ENCODE measurements at regions not wholly inside any gene's neighbourhood (a gene's known extent, or its start where the extent isn't known, plus 50 kb on each side); places are given as distances from the start of the nearest gene placed in this dataset.

GRCh38 chr9:80883826-80884579 lies 805.3 kb downstream of the TLE1 start:
- no peak for DNase-seq

DNA sequence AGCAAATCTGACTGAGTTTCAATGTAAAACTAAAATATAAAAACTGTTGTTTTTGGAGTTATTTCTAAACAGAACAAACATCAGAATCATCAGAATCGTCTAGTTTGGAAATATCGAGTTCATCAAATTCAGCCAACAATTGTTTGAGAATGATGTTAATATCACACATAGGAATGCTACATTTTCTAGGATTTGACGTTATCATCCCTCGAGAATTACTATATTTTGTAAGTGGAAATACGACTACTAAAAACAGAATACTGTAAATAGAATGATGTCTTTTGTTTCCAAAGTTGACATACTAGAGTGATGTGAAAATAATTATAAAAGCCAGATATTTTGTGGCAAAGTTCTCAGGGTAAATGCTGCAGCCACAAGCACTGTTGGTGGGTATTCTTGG lies 805.9 kb downstream of the TLE1 start:
- DNase-seq: no peak

GRCh38 chr9:80881940-80882339 lies 807.4 kb downstream of the TLE1 start:
- DNase-seq: no peak

DNA sequence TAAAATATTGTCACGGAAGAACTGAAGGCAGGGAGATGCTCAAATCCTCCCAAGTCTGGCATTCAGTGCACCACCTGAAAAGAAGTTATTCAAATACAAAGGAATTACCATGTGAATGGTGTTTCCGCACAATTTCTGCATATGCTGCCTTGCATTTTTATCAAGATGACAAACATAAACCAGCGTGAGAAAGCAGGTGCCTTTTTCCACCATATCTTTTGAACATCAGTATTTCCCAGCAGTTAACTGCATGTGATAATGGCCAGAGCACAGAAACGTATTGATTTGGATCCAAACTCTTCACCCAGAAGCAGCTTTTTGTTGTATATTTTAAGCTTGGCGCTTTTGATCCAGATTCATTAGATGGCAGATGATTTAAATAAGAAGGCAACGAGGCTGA lies 808.0 kb downstream of the TLE1 start:
- no peak for DNase-seq

DNA sequence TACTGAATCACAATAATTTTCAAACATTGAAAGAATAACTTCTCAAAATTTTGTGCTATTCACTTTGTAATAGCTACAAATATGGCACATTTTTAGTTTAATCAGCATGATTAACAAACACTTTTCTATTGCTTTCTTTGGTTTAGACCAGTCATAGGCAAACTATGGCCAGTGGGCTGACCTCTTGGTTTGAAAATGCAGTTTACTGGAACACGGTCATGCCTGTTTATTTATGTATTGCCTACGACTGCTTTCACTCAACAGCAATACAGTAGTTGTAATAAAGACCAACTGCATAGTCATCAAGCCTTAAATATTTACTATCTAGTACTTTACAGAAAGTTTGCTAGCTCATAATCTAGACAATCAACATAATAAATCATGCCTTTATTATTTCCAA lies 810.8 kb downstream of the TLE1 start:
- no peak for DNase-seq

- DNase-seq: no peak
These were observed 813.4 kb downstream of the TLE1 start for GRCh38 chr9:80875947-80876346.

DNA sequence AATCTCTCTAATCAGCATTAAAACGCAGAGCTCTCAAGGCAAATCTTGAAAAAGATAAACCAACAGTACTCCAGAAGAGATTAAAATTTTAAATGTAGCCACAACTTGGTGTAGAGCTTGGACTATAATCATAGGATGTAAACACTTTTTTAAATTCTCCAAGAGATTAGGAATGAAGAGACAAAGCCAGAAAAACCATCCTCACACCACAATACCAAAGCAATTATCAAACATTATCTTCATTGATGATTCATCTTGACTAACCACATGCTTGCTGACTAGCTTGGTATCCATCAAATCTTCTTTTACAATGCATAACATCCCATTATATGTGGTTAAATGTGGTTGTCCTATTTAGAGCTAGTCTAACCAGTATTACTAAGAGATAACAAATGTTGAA lies 815.1 kb downstream of the TLE1 start:
- no peak for DNase-seq

GRCh38 chr9:80873861-80874260 lies 815.5 kb downstream of the TLE1 start:
- DNase-seq: no peak

DNA sequence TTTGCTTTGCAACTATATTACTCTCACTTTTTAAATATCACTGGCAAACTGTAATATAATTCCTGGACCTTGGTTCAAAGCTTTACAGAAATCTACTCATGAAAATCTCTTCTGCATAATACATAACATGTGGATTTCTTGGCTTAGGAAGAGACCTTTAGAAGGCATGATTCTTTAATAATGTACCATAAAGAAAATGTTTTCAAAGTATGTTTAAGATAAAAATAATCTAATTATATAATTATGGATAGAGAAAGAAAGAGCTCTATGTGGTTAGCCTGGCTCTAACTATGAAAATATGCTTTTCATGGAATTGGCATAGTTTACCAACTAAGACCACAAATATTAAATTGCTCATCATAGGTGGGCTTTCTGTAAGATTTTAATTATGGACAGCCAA lies 817.8 kb downstream of the TLE1 start:
- no peak for DNase-seq

- DNase-seq: no peak
These were observed 821.6 kb downstream of the TLE1 start for GRCh38 chr9:80867731-80868130.

DNA sequence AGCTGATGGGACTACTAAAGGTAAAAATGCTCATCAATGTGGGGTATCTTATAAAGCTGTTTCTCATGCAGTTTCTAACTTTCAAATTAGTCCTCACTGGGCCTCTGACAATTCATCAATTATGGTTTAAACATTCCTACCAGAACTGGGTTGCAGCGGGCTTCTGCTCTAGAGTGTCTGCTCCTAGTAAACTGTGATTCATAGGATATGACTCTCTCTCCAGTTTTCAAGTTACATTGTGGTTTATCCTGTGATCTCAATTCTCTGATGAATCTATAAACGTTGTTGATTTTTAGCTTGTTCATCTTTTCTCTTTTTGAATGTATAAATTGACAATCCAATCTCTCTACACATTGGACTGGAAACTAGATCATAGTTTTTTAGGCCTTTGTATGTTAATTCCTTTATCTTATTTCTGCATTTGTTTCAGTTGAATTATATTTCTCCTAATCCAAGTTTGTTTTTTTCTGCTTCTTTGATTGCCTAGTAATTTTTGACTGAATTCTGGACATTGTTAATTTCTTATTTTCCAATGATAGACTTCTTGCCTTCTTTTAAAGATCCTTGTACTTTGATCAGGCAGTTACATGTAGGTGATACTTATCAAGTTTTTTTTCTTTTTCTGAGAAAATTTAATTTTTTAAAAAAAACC lies 822.6 kb downstream of the TLE1 start:
- no peak for DNase-seq

GRCh38 chr9:80866121-80866520 lies 823.2 kb downstream of the TLE1 start:
- DNase-seq: no peak

GRCh38 chr9:80843028-80843427 lies 846.3 kb downstream of the TLE1 start:
- no peak for DNase-seq

DNA sequence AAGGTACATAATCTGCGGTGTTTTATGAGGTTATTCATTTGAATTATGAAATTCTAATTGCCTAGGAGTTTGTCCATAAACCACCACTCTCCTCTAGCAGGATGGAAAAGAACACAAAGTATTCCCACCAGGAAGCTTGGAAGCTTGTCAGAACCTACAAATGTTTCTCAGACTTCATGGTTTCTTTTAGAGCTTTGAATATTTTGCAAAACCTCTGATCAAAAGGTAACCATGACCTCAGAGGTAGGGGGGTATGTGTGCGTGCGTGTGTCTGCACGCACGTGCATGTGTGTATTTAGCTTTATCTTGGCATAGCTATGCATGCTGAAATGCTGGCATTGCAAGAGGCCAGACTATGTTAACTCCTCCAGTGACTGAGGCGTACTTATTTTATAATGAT lies 847.0 kb downstream of the TLE1 start:
- no peak for DNase-seq

DNA sequence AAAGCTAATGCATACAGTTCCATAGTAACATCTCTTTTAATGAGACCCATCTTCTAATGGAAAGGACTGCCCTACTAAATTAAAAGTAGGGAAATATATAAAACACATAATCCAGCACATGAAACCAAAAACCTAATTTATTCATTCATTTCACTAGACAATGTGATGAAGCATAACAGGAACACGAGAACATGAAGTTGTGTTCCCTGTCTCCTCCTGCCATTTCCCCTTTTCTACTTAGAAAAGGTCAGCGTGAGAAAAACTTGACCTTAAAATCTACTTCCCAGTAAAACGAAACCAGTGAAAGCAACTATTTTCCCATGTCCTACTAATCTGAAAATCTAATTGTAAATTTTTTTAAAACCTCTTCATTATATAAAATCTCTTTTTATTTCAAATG lies 847.5 kb downstream of the TLE1 start:
- no peak for DNase-seq

DNA sequence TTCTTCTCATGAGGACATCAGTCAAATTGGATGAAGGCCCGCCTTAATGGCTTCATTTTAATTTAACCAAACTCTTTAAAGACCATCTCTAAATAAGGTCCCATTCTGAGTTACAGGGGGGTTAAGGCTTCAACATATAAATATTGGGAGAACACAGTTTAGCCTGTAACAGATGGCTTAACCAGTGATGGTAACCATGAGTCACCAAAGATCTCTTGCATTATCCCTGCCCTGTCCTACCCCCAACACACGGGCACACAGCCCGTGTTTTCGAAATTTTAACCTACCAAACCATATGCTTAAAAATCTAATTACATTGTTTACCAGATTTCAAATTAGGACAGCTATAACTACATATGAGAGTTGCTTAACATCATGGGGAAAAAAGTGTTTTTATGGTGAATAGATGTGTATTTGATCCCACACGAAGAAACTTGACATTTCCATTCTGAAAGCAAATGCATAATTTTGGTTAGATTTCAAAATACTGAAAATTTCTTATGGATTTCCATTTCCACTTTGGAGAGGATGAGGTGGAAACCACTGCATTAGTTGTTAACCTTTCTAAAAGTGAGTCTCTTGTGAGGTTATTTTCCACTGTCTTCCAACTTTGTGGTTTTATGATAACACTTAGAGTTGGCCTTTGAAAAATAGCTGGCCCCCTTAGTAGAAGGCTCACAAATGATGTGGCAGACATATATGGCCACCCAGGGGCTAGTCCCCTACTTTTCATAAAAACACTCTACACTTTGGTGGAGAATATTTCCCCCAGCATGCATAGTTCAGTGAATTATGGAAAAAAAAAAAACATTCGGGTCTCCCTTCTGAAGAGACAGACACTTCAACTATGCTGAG lies 849.3 kb downstream of the TLE1 start:
- no peak for DNase-seq

DNA sequence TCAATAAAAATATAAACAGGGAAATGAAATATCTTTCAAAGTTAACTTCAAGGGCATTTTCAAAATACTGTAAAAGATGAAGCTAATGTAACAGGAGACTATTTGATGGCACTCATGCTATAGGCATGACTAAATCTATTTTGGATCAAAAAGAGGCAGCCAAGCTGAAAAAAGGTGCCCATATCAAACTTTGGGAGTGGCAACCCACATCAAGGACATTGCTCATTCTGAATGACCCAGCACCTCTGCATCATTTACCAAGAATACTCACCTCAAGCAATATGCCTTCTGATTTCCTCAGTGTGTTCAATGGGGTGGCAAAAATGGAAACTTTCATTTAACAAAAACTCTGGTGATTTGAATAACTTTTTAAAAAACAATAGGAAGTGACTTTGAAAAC lies 853.3 kb downstream of the TLE1 start:
- DNase-seq: no peak

GRCh38 chr9:80831751-80832150 lies 857.6 kb downstream of the TLE1 start:
- no peak for DNase-seq

DNA sequence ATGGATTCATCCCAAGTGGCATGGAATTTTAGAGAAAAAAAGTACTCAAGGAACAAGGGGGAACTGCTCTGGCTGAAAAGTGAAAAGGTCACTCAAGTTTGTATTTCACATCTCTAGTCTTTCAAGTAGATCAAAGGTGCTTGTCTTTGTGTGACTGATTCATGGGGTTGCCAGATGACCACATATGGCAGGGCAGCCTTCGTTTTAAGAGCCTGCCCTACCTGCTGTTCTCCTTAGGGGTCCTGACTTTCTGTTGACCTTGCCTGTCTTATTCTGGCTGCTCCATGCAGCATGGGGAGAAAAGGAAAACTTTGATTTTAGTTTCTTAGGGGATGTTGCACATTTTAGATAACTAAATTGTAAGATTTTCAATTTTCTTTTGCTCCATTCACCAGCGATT lies 877.7 kb downstream of the TLE1 start:
- no peak for DNase-seq

GRCh38 chr9:80811003-80811402 lies 878.3 kb downstream of the TLE1 start:
- no peak for DNase-seq

GRCh38 chr9:80806671-80807070 lies 882.7 kb downstream of the TLE1 start:
- no peak for DNase-seq

- no peak for DNase-seq
These were observed 884.5 kb downstream of the TLE1 start for GRCh38 chr9:80804873-80805272.

DNA sequence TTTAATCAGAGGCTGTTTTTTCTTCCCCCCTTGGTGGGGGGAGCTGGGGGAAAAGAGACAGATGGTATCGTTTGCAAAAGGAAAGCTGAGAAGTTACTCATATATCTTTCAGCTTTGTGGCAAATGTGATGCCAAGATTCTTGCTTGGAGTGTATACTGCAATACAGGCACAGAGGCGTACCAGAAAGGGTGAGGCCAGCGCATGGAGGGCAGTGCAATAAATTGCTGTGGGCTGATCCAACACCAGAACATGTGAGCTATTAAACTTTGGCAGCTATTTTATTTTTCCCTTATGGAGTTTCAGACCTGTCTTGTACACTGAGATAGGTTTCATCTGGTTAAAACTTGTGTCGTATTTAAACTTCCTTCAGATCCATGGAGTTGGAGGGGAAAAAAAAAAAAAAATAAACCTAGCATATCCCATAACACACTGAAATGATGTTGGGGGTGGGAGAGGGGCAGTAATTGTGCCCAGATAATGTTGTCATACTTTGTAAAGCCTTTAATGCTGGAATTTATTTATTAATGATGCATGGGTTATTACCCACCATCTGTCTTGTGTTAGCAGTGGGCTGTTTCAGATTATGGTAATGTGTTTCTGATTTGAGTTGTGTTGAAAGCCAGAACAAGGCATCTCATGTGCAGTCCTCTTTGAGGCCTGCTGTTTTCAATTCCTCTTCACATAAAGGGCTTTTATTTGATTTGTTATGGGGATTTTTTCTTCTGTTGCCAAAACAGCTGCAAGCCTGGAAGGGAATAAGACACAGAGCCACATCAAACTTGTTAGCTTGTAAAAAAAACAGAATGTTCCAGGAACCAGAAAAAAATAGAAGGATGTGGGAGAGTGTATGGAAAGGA lies 891.3 kb downstream of the TLE1 start:
- no peak for DNase-seq

Measured in hematopoietic multipotent progenitor cell treated with erythropoietin and hydrocortisone succinate and interleukin-3 and kit ligand, for 6 days (in vitro differentiated cells).